ENCODE measurements at regions not wholly inside any gene's neighbourhood (a gene's known extent, or its start where the extent isn't known, plus 50 kb on each side); places are given as distances from the start of the nearest gene placed in this dataset.
"Not testable (repeated sequence)": the region's sequence is repeated elsewhere in the genome, so short reads cannot be mapped to it uniquely, and the experiment has no call there.

- DNase-seq (ENCODE audit: low read depth, low spot score): no peak
- no peaks in the 10 kb centered on the region for H3K4me1 Mint-ChIP-seq
- H3K4me3 Mint-ChIP-seq: no peak overlapping the region
- TF ChIP-seq CTCF (conservative IDR thresholded peaks at IDR 0.05): no peak
- no peaks in the 10 kb centered on the region for H3K36me3 Mint-ChIP-seq (ENCODE audit: low read depth)
- no peaks in the 10 kb centered on the region for H3K9me3 Mint-ChIP-seq
- no peaks in the 10 kb centered on the region for H3K27me3 Mint-ChIP-seq (ENCODE audit: low read depth)
- no peak overlapping the region for H3K27ac Mint-ChIP-seq (ENCODE audit: unreplicated experiment)
Observed at GRCh38 chr5:24170026-24170425, 474.8 kb downstream of the CDH10 start.

- not testable (repeated sequence) for H3K27ac Mint-ChIP-seq (ENCODE audit: unreplicated experiment); H3K4me1 Mint-ChIP-seq; H3K36me3 Mint-ChIP-seq (ENCODE audit: low read depth); H3K27me3 Mint-ChIP-seq (ENCODE audit: low read depth); H3K4me3 Mint-ChIP-seq; DNase-seq (ENCODE audit: low read depth, low spot score); H3K9me3 Mint-ChIP-seq
Observed at GRCh38 chr5:24170930-24171329, 473.8 kb downstream of the CDH10 start.

- no peak overlapping the region for H3K4me3 Mint-ChIP-seq
- H3K9me3 Mint-ChIP-seq: no peaks in the 10 kb centered on the region
- H3K36me3 Mint-ChIP-seq (ENCODE audit: low read depth): no peaks in the 10 kb centered on the region
- no peak for DNase-seq (ENCODE audit: low read depth, low spot score)
- H3K27me3 Mint-ChIP-seq (ENCODE audit: low read depth): no peaks in the 10 kb centered on the region
- TF ChIP-seq CTCF (conservative IDR thresholded peaks at IDR 0.05): no peak
- H3K4me1 Mint-ChIP-seq: no peaks in the 10 kb centered on the region
- H3K27ac Mint-ChIP-seq (ENCODE audit: unreplicated experiment): no peak overlapping the region
Observed at GRCh38 chr5:24177821-24178220, 467.0 kb downstream of the CDH10 start.

- no peak overlapping the region for H3K4me3 Mint-ChIP-seq
- H3K9me3 Mint-ChIP-seq: peaks cover 3% of the 10 kb centered on the region
- H3K4me1 Mint-ChIP-seq: no peaks in the 10 kb centered on the region
- no peaks in the 10 kb centered on the region for H3K36me3 Mint-ChIP-seq (ENCODE audit: low read depth)
- no peak for DNase-seq (ENCODE audit: low read depth, low spot score)
- no peak overlapping the region for H3K27ac Mint-ChIP-seq (ENCODE audit: unreplicated experiment)
- no peaks in the 10 kb centered on the region for H3K27me3 Mint-ChIP-seq (ENCODE audit: low read depth)
- no peak for TF ChIP-seq CTCF (conservative IDR thresholded peaks at IDR 0.05)
Observed at GRCh38 chr5:24183981-24184380, 460.8 kb downstream of the CDH10 start.

- no peak for DNase-seq (ENCODE audit: low read depth, low spot score)
- no peaks in the 10 kb centered on the region for H3K4me1 Mint-ChIP-seq
- peaks cover 8% of the 10 kb centered on the region for H3K9me3 Mint-ChIP-seq
- H3K36me3 Mint-ChIP-seq (ENCODE audit: low read depth): no peaks in the 10 kb centered on the region
- H3K4me3 Mint-ChIP-seq: no peak overlapping the region
- no peak overlapping the region for H3K27ac Mint-ChIP-seq (ENCODE audit: unreplicated experiment)
- TF ChIP-seq CTCF (conservative IDR thresholded peaks at IDR 0.05): no peak
- H3K27me3 Mint-ChIP-seq (ENCODE audit: low read depth): no peaks in the 10 kb centered on the region
Observed at GRCh38 chr5:24188216-24188925, 456.4 kb downstream of the CDH10 start.

GRCh38 chr5:24196789-24197188, 448.0 kb downstream of the CDH10 start:
- DNase-seq (ENCODE audit: low read depth, low spot score): no peak
- H3K4me1 Mint-ChIP-seq: no peaks in the 10 kb centered on the region
- peaks cover 3% of the 10 kb centered on the region for H3K36me3 Mint-ChIP-seq (ENCODE audit: low read depth)
- H3K27me3 Mint-ChIP-seq (ENCODE audit: low read depth): no peaks in the 10 kb centered on the region
- peaks cover 3% of the 10 kb centered on the region for H3K9me3 Mint-ChIP-seq
- no peak for TF ChIP-seq CTCF (conservative IDR thresholded peaks at IDR 0.05)
- no peak overlapping the region for H3K27ac Mint-ChIP-seq (ENCODE audit: unreplicated experiment)
- H3K4me3 Mint-ChIP-seq: no peak overlapping the region

Data from neural crest cell (in vitro differentiated cells).